Mesothelial cell of epicardium (in vitro differentiated cells): ENCODE measurements at regions not wholly inside any gene's neighbourhood (a gene's known extent, or its start where the extent isn't known, plus 50 kb on each side); places are given as distances from the start of the nearest gene placed in this dataset.

Source experiments
- DNase-seq, 2 experiments: peaks; one replicate each; pipeline ENCODE4 v3.0.0; 2021; ENCODE audit warnings: low spot score in 2 of 2; ENCODE audit not compliant: unreplicated experiment in 2 of 2
- H3K27ac Mint-ChIP-seq: 2 replicates; pipeline ENCODE4 v1.8.0; 2021; ENCODE audit warnings: mixed read lengths
- H3K27me3 Mint-ChIP-seq: 2 replicates; pipeline ENCODE4 v1.8.0; 2021; ENCODE audit warnings: low read depth, mixed read lengths
- H3K36me3 Mint-ChIP-seq: 2 replicates; pipeline ENCODE4 v1.8.0; 2021; ENCODE audit warnings: mixed read lengths
- H3K4me1 Mint-ChIP-seq: 2 replicates; pipeline ENCODE4 v1.8.0; 2021; ENCODE audit warnings: mixed read lengths
- H3K4me3 Mint-ChIP-seq: 2 replicates; pipeline ENCODE4 v1.8.0; 2021; ENCODE audit warnings: mild to moderate bottlenecking, moderate library complexity, mixed read lengths
- H3K9me3 Mint-ChIP-seq: 2 replicates; pipeline ENCODE4 v1.8.0; 2021; ENCODE audit warnings: mixed read lengths
- TF ChIP-seq, protein P1 (sequence below): fragments of 200-600 bp; sonication (generic); IDR thresholded peaks from one replicate; pipeline ENCODE4 v1.5.0; 2021; ENCODE audit warnings: antibody characterized with exemption; ENCODE audit not compliant: unreplicated experiment

DNA sequence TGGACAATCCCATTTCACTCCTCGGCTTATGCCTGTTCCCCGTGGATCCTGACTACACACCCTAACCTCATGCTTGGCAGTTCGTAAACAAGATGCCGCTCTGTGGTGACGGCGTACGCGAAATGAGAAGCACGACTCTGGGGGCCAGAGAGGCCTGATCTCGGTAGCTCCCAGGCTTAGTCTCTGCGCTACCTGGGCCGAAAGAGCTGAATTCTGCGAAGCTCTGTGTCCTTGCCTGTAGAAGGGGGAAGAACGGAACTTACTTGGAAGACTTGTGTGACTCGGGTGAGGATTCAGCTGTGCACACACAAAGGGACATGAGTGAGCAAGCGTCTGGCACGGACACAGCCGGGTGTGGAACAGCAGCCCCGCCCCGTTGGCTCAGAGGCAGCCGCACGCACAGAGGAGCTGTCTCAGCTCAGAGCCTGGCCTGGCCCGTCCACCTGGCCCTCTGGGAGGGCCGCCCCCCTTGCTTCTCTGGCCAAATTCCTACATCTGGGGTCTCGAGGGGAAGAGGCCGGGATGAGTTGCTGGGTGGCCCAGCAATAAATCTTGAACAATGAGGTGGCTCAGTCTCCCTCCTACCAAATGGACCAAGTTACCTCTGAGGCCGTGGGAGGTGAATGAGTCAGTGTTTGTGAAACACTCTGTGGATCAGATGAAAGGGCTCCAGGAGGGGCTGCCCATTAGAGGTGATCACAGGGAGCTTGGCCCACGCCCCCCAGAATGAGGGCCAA lies 83.8 kb downstream of the PDGFA start:
- DNase-seq, result no peak
- Mint-ChIP-seq H3K4me3 (no peak overlapping the region), H3K4me1 (peaks cover 34% of the 10 kb centered on the region), H3K27me3 (peaks cover 3% of the 10 kb centered on the region), H3K27ac (peak overlapping the region; percentile 89), H3K36me3 (no peaks in the 10 kb centered on the region), H3K9me3 (no peaks in the 10 kb centered on the region)
- TF ChIP-seq, protein P1, sequence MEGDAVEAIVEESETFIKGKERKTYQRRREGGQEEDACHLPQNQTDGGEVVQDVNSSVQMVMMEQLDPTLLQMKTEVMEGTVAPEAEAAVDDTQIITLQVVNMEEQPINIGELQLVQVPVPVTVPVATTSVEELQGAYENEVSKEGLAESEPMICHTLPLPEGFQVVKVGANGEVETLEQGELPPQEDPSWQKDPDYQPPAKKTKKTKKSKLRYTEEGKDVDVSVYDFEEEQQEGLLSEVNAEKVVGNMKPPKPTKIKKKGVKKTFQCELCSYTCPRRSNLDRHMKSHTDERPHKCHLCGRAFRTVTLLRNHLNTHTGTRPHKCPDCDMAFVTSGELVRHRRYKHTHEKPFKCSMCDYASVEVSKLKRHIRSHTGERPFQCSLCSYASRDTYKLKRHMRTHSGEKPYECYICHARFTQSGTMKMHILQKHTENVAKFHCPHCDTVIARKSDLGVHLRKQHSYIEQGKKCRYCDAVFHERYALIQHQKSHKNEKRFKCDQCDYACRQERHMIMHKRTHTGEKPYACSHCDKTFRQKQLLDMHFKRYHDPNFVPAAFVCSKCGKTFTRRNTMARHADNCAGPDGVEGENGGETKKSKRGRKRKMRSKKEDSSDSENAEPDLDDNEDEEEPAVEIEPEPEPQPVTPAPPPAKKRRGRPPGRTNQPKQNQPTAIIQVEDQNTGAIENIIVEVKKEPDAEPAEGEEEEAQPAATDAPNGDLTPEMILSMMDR, result no peak

DNA sequence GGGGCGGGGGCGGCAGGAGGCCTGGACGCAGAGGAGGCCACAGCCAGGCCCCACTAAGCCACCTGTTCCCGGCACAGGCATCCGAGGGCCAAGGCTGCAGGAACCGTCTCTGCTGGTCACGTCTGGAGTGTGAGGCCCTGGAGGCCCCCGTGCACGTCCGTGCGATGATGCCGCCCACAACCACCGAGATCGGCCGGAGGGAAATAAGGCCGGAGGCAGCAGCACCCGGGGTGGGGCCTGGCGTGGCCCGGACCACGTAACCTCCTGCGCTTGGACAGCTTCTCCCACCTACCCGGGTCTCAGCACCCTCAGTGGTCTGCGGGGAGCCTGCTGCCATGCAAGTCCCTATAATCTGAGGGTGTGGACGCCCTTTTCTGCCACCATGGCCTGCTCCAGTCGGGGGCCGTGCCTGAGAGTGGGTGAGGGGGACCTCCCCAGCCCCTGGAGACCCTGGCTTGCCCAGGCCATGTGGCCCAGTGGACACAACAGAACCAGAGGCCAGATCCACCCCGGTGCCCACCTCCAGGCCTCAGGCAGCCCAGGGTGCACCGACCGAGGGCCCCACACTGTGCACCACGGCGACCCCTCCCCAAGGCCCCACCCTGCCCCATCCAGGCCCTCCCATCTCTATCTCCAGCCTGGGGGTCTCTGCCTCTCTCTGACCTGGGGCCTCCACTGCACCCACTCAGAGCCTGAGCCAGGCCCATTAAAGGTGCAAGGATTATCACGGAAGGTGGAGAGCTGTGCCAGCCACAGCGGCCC lies 83.1 kb downstream of the PDGFA start:
- Mint-ChIP-seq H3K4me1 (peaks cover 34% of the 10 kb centered on the region), H3K4me3 (no peak overlapping the region), H3K27ac (no peak overlapping the region), H3K9me3 (no peaks in the 10 kb centered on the region), H3K27me3 (peaks cover 3% of the 10 kb centered on the region), H3K36me3 (no peaks in the 10 kb centered on the region)
- TF ChIP-seq, protein P1, result no peak
- no peak for DNase-seq

DNA sequence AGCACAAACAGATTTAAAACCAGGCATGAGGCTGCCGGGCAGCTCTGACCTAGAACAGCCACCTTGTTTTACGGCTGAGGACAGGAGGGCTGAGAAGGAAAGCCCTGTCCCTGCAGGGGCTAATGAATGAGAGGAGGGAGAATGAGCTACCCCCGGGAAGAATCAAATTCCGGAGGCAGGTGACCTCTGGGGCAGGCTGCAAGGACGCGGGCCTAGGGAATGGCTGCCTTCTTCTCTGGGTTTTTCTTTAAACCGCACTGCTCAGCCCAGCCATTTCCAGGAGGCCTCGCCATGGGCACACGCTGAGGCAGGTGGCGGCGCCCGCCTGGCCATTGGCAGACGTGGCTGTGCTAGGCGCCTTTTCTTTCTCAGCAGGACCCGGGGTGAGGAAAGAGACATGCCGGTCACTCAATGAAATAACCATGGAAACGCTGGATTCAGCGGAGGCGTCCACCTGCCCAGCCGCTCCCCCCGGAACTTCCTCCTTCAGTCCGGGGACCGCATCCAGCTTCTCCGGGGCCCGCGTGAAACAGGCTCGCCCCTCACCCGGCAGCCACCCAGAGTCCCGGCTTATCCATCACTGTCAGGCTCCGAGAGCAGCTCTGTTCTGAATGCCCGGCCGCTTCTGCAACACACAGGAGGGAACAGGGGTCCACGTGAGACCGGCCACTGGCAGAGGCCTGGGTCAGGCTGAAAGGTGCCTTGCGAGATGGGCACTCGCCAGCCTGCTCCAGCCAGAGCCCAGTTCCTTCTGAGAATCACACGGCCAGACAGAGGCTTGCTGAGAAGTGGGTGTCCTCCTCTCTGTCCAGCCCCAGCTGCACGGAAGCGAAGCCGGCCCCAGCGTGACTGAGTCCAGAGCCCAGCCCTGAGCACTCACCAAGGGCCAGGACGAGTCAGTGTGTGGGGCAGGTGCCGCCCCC lies 82.1 kb downstream of the PDGFA start:
- DNase-seq, result no peak
- Mint-ChIP-seq H3K4me1 (peaks cover 34% of the 10 kb centered on the region), H3K27me3 (peaks cover 3% of the 10 kb centered on the region), H3K36me3 (no peaks in the 10 kb centered on the region), H3K9me3 (no peaks in the 10 kb centered on the region), H3K4me3 (no peak overlapping the region), H3K27ac (peak overlapping the region; percentile 43)
- TF ChIP-seq, protein P1, result no peak

DNA sequence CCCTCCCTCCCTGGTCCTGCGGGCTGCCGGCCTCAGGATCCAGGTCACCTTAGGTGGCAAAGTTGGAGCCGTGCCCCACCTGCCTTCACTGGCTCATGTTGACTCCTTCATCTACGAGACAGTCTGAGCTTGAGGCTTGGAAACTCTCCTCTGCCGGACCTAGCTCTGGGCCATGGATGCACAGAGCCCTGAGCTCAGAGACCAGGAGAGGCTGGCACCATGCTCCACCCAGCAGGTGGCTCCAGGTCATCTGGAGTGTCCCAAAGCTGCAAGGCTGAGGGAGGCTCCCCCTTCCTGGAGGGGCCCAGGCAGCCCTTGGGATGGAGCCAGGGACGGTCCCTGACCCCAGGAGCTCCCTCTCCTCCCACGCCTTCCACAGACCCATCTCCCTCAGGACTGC lies 81.3 kb downstream of the PDGFA start:
- Mint-ChIP-seq H3K4me1 (peaks cover 34% of the 10 kb centered on the region), H3K9me3 (no peaks in the 10 kb centered on the region), H3K36me3 (no peaks in the 10 kb centered on the region), H3K27me3 (peaks cover 3% of the 10 kb centered on the region), H3K27ac (no peak overlapping the region), H3K4me3 (no peak overlapping the region)
- DNase-seq, result no peak
- TF ChIP-seq, protein P1, result no peak

DNA sequence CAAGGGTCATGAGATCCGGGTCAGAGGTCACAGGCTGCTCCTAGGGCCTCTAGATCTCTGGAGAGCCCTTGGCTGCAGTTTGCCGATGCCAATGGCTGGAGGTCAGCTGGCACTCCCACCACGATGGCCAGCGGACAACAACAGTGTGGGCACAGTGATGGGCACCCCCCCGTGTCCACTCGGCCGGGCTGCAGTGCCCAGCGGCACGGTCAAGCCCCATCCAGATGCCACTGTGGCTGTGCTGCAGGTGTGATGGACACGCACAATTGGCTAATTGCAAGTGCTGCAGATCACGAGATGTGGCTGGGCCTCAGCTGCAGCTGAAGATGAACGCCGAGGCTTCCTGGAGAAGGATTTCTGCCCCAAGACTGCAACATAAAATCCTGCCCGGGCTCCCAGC lies 80.7 kb downstream of the PDGFA start:
- TF ChIP-seq, protein P1, result no peak
- DNase-seq, result no peak
- Mint-ChIP-seq H3K4me3 (no peak overlapping the region), H3K27me3 (peaks cover 3% of the 10 kb centered on the region), H3K36me3 (no peaks in the 10 kb centered on the region), H3K4me1 (peaks cover 34% of the 10 kb centered on the region), H3K27ac (no peak overlapping the region), H3K9me3 (no peaks in the 10 kb centered on the region)
